ENCODE measurements at regions not wholly inside any gene's neighbourhood (a gene's known extent, or its start where the extent isn't known, plus 50 kb on each side); places are given as distances from the start of the nearest gene placed in this dataset.

GRCh38 chrX:1076871-1077651 lies 135.4 kb downstream of the CRLF2 start (continued):
- TF ChIP-seq SREBF2 (IDR thresholded peaks at IDR 0.05) (no peak), PHF8 (IDR thresholded peaks at IDR 0.05; ENCODE audit: borderline replicate concordance, low read depth) (no peak)

- ChIA-PET CTCF (no interaction called here), POLR2A (no interaction called here)
- no peaks in the 10 kb centered on the region for H3K4me1 ChIP-seq
- WGBS (ENCODE audit: missing lambda C conversion rate), result 72% methylated on average over 7 of the region's 7 CpGs
- H3K9me3 ChIP-seq, result no peaks in the 10 kb centered on the region; the same call in 2 of the 3 replicates
- no peak for DNase-seq (ENCODE audit: low read depth in 1 of 2, low spot score in 1 of 2)
- FAIRE-seq, result no peak
- H3K4me3 ChIP-seq, result no peak overlapping the region
- ATAC-seq, result no peak
- H3K4me2 ChIP-seq, result no peak overlapping the region
- TF ChIP-seq NR3C1 (IDR thresholded peaks at IDR 0.05) (no peak), JUN (IDR thresholded peaks at IDR 0.05) (no peak), NFE2L2 (conservative IDR thresholded peaks at IDR 0.05; ENCODE audit: low read length) (no peak), BHLHE40 (IDR thresholded peaks at IDR 0.05; ENCODE audit: low read depth, low read length) (no peak)
- H3K27ac ChIP-seq, result no peak overlapping the region
Observed at GRCh38 chrX:1075741-1076140, 136.7 kb downstream of the CRLF2 start.

- no peak for DNase-seq (ENCODE audit: low read depth in 1 of 2, low spot score in 1 of 2)
- Histone ChIP-seq H3K9me3 (no peaks in the 10 kb centered on the region; the same call in 2 of the 3 replicates), H3K4me3 (no peak overlapping the region), H3K4me2 (no peak overlapping the region), H3K27ac (no peak overlapping the region), H3K4me1 (no peaks in the 10 kb centered on the region)
- no peak for ATAC-seq
- ChIA-PET CTCF (no interaction called here), POLR2A (no interaction called here)
- TF ChIP-seq MAFK (IDR thresholded peaks at IDR 0.05; ENCODE audit: partially characterized antibody), result no peak
- TF ChIP-seq PBX3 (IDR thresholded peaks at IDR 0.05), result no peak
- TF ChIP-seq CHD2 (IDR thresholded peaks at IDR 0.05; ENCODE audit: low read length, partially characterized antibody), result no peak
- no peak for TF ChIP-seq HOXA7 (CRISPR knock-in tag; IDR thresholded peaks at IDR 0.05)
- no peak for TF ChIP-seq RNF2 (IDR thresholded peaks at IDR 0.05; ENCODE audit: borderline replicate concordance, low read depth)
- no peak for TF ChIP-seq CTCF (IDR thresholded peaks at IDR 0.05)
- TF ChIP-seq FOSB (CRISPR knock-in tag; IDR thresholded peaks at IDR 0.05), result no peak
- no peak for TF ChIP-seq RAD21 (conservative IDR thresholded peaks at IDR 0.05 in 1 of 2, IDR thresholded peaks at IDR 0.05 in 1 of 2)
- TF ChIP-seq CHD4 (IDR thresholded peaks at IDR 0.05; ENCODE audit: borderline replicate concordance), result no peak
- no peak for TF ChIP-seq NPAS2 (CRISPR knock-in tag; IDR thresholded peaks at IDR 0.05; ENCODE audit: borderline replicate concordance)
- TF ChIP-seq BHLHE40 (IDR thresholded peaks at IDR 0.05; ENCODE audit: low read depth, low read length), result no peak
- no peak for TF ChIP-seq RCOR1 (IDR thresholded peaks at IDR 0.05; ENCODE audit: low read depth, low read length)
- no peak for TF ChIP-seq HOXB13 (CRISPR knock-in tag; IDR thresholded peaks at IDR 0.05; ENCODE audit: low read depth)
- TF ChIP-seq RFX5 (IDR thresholded peaks at IDR 0.05), result no peak
- no peak for FAIRE-seq
- 78% methylated on average over 7 of the region's 7 CpGs for WGBS (ENCODE audit: missing lambda C conversion rate)
Observed at GRCh38 chrX:1075156-1075555, 137.3 kb downstream of the CRLF2 start.

GRCh38 chrX:1074755-1075154 lies 137.7 kb downstream of the CRLF2 start:
- POLR2A ChIA-PET, result no interaction called here
- CTCF ChIA-PET, result no interaction called here
- TF ChIP-seq CHD4 (IDR thresholded peaks at IDR 0.05; ENCODE audit: borderline replicate concordance), result no peak
- no peak for TF ChIP-seq ZNF302 (CRISPR knock-in tag; IDR thresholded peaks at IDR 0.05)
- no peak for TF ChIP-seq GATA3 (IDR thresholded peaks at IDR 0.05; ENCODE audit: borderline replicate concordance)
- no peak for TF ChIP-seq SMC3 (IDR thresholded peaks at IDR 0.05)
- TF ChIP-seq FOXS1 (CRISPR knock-in tag; IDR thresholded peaks at IDR 0.05), result no peak
- TF ChIP-seq RNF2 (IDR thresholded peaks at IDR 0.05; ENCODE audit: borderline replicate concordance, low read depth), result no peak
- TF ChIP-seq RARB (CRISPR knock-in tag; IDR thresholded peaks at IDR 0.05), result no peak
- no peak for TF ChIP-seq HEYL (CRISPR knock-in tag; IDR thresholded peaks at IDR 0.05)
- no peak for TF ChIP-seq FOSB (CRISPR knock-in tag; IDR thresholded peaks at IDR 0.05)
- no peak for TF ChIP-seq EP300 (IDR thresholded peaks at IDR 0.05)
- TF ChIP-seq CBX8 (IDR thresholded peaks at IDR 0.05), result no peak
- no peak for TF ChIP-seq ZFP36 (IDR thresholded peaks at IDR 0.05; ENCODE audit: borderline replicate concordance, partially characterized antibody)
- no peak for TF ChIP-seq CTCF (IDR thresholded peaks at IDR 0.05)
- TF ChIP-seq EHF (CRISPR knock-in tag; IDR thresholded peaks at IDR 0.05), result no peak

More at GRCh38 chrX:1074755-1075154, 137.7 kb downstream of the CRLF2 start:
- DNase-seq (ENCODE audit: low read depth in 1 of 2, low spot score in 1 of 2) (no peak), FAIRE-seq (no peak), ATAC-seq (no peak)
- Histone ChIP-seq H3K27ac (no peak overlapping the region), H3K4me2 (no peak overlapping the region), H3K4me1 (no peaks in the 10 kb centered on the region), H3K9me3 (no peaks in the 10 kb centered on the region; the same call in 2 of the 3 replicates), H3K4me3 (no peak overlapping the region)
- 60% methylated on average over 8 of the region's 8 CpGs for WGBS (ENCODE audit: missing lambda C conversion rate)
